Liver (tissue), 3 donors: ENCODE measurements at regions not wholly inside any gene's neighbourhood (a gene's known extent, or its start where the extent isn't known, plus 50 kb on each side); places are given as distances from the start of the nearest gene placed in this dataset.
A peak's percentile ranks its signal among the peaks of the same experiment; 100 is the strongest.

Experiments used
- ATF3 ChIP-seq: IDR thresholded peaks from 2 replicates; pipeline ENCODE4 v1.6.1; 2016; ENCODE audit warnings: antibody characterized with exemption
- CTCF ChIP-seq: fragments of 150-350 bp; IDR thresholded peaks from 2 replicates; pipeline ENCODE4 v1.5.1; 2017; ENCODE audit warnings: improper control_type of control experiment, low read depth, low read length; ENCODE audit not compliant: missing input control
- FOXA2 ChIP-seq: IDR thresholded peaks from 2 replicates; pipeline ENCODE4 v1.6.1; 2016; ENCODE audit warnings: antibody characterized with exemption
- GABPA ChIP-seq, 2 donors: IDR thresholded peaks in 1 of 2; conservative IDR thresholded peaks in 1 of 2; 2 replicates each; pipeline ENCODE4 v1.6.1; 2016; ENCODE audit warnings: antibody characterized with exemption in 2 of 2, mild to moderate bottlenecking in 1 of 2, moderate library complexity in 1 of 2
- NR2F2 ChIP-seq: IDR thresholded peaks from 2 replicates; pipeline ENCODE4 v1.6.1; 2016; ENCODE audit warnings: antibody characterized with exemption
- RAD21 ChIP-seq, 2 donors: IDR thresholded peaks; 2 replicates each; pipeline ENCODE4 v1.6.1; 2016; ENCODE audit warnings: antibody characterized with exemption in 2 of 2, mild to moderate bottlenecking in 2 of 2
- REST ChIP-seq: IDR thresholded peaks from 2 replicates; pipeline ENCODE4 v1.6.1; 2016; ENCODE audit warnings: antibody characterized with exemption, mild to moderate bottlenecking
- SP1 ChIP-seq: IDR thresholded peaks from 2 replicates; pipeline ENCODE4 v1.6.1; 2018; ENCODE audit warnings: antibody characterized with exemption, mild to moderate bottlenecking
- TAF1 ChIP-seq: conservative IDR thresholded peaks from 2 replicates; pipeline ENCODE4 v1.6.1; 2016; ENCODE audit warnings: antibody characterized with exemption, mild to moderate bottlenecking
- YY1 ChIP-seq: IDR thresholded peaks from 2 replicates; pipeline ENCODE4 v1.6.1; 2016; ENCODE audit warnings: antibody characterized with exemption, mild to moderate bottlenecking
- ZBTB33 ChIP-seq: IDR thresholded peaks from 2 replicates; pipeline ENCODE4 v1.6.1; 2016; ENCODE audit warnings: antibody characterized with exemption
- TF ChIP-seq, protein P1 (sequence below): IDR thresholded peaks from 2 replicates; pipeline ENCODE4 v1.6.1; 2016; ENCODE audit warnings: antibody characterized with exemption
- donor health status: healthy.
- donor health status: healthy.

GRCh38 chr16:79723583-79724168 is 123.1 kb upstream of the MAF start:
- TF ChIP-seq CTCF (no peak), ZBTB33 (peak; percentile 94), ATF3 (no peak), YY1 (peak; percentile 92), TAF1 (peak; percentile 61), NR2F2 (no peak), REST (peak; percentile 73), GABPA (IDR thresholded peaks at IDR 0.05 in 1 of 2, conservative IDR thresholded peaks at IDR 0.05 in 1 of 2) (no peak), RAD21 (IDR thresholded peaks at IDR 0.05) (peak; percentile 72), SP1 (peak; percentile 99), FOXA2 (peak; percentile 86)
- TF ChIP-seq, protein P1, sequence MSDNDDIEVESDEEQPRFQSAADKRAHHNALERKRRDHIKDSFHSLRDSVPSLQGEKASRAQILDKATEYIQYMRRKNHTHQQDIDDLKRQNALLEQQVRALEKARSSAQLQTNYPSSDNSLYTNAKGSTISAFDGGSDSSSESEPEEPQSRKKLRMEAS = peak; percentile 86
